Vagina (tissue), 2 donors: ENCODE measurements at regions not wholly inside any gene's neighbourhood (a gene's known extent, or its start where the extent isn't known, plus 50 kb on each side); places are given as distances from the start of the nearest gene placed in this dataset.
A peak's percentile ranks its signal among the peaks of the same experiment; 100 is the strongest.

Experiments
- DNase-seq, 2 donors: peaks; one replicate each; pipeline ENCODE4 v3.0.0-alpha.2; 2017; ENCODE audit errors: extremely low spot score in 2 of 2
- H3K27ac ChIP-seq: fragments of 200-600 bp; sonication (generic); one replicate; pipeline ENCODE4 v1.5.1; 2019
- H3K27me3 ChIP-seq: fragments of 200-600 bp; sonication (generic); one replicate; pipeline ENCODE4 v1.5.1; 2019
- H3K36me3 ChIP-seq, 2 donors: fragments of 200-600 bp; sonication (generic); one replicate each; pipeline ENCODE4 v1.5.1; 2017 to 2019
- H3K4me1 ChIP-seq: fragments of 200-600 bp; sonication (generic); one replicate; pipeline ENCODE4 v1.5.1; 2019
- H3K4me3 ChIP-seq, 2 donors: fragments of 200-600 bp; sonication (generic); 1 replicate in 1 of 2; 2 replicates in 1 of 2; pipeline ENCODE4 v1.5.1; 2016 to 2019
- H3K9me3 ChIP-seq: fragments of 200-600 bp; sonication (generic); one replicate; pipeline ENCODE4 v1.5.1; 2019
- CTCF ChIP-seq, 3 experiments: fragments of 450-650 bp in 2 of 3; fragments of 200-600 bp in 1 of 3; sonication (generic) in 1 of 3; IDR thresholded peaks; one replicate each; pipeline ENCODE4 v1.5.1; 2017 to 2019; ENCODE audit warnings: antibody characterized with exemption in 3 of 3, mild to moderate bottlenecking in 2 of 3, moderate library complexity in 2 of 3
- POLR2A ChIP-seq, 2 donors: fragments of 450-650 bp; IDR thresholded peaks; one replicate each; pipeline ENCODE4 v1.6.1; 2017; ENCODE audit warnings: antibody characterized with exemption in 2 of 2, mild to moderate bottlenecking in 2 of 2, moderate library complexity in 2 of 2
- POLR2AphosphoS5 ChIP-seq, 2 donors: sonication (generic); formaldehyde crosslinking; IDR thresholded peaks; one replicate each; pipeline ENCODE4 v1.9.0; 2017; ENCODE audit warnings: antibody characterized with exemption in 2 of 2, mild to moderate bottlenecking in 2 of 2, low read depth in 1 of 2; ENCODE audit not compliant: insufficient read depth in 1 of 2
- intact Hi-C: fragments of 100-400 bp; cut with DNase I; formaldehyde crosslinking; loops from one replicate; pipeline ENCODE4 v1.15.1; 2023

GRCh38 chr3:194998417-194998816 is 272.5 kb downstream of the XXYLT1 start:
- TF ChIP-seq POLR2A (IDR thresholded peaks at IDR 0.05) (no peak), POLR2AphosphoS5 (IDR thresholded peaks at IDR 0.05; ENCODE audit: insufficient read depth in 1 of 2, low read depth in 1 of 2) (no peak), CTCF (IDR thresholded peaks at IDR 0.05) (no peak)
- Histone ChIP-seq H3K9me3 (no peaks in the 10 kb centered on the region), H3K27me3 (no peaks in the 10 kb centered on the region), H3K4me1 (peaks cover 18% of the 10 kb centered on the region), H3K36me3 (no peaks in the 10 kb centered on the region), H3K27ac (no peak overlapping the region), H3K4me3 (no peak overlapping the region)
- intact Hi-C loops: no loop called here
- DNase-seq: peak; percentile 49 to 58

- Histone ChIP-seq H3K27me3 (no peaks in the 10 kb centered on the region), H3K36me3 (no peaks in the 10 kb centered on the region), H3K4me3 (no peak overlapping the region), H3K27ac (no peak overlapping the region), H3K9me3 (no peaks in the 10 kb centered on the region), H3K4me1 (peaks cover 22% of the 10 kb centered on the region)
- DNase-seq: peak; percentile 56 to 82
- TF ChIP-seq POLR2AphosphoS5 (IDR thresholded peaks at IDR 0.05; ENCODE audit: insufficient read depth in 1 of 2, low read depth in 1 of 2): no peak
- TF ChIP-seq CTCF (IDR thresholded peaks at IDR 0.05): no peak
- TF ChIP-seq POLR2A (IDR thresholded peaks at IDR 0.05): no peak
- intact Hi-C loops: no loop called here
Measured at GRCh38 chr3:194998948-194999347, 272.0 kb downstream of the XXYLT1 start.

- Histone ChIP-seq H3K27me3 (no peaks in the 10 kb centered on the region), H3K4me1 (peaks cover 22% of the 10 kb centered on the region), H3K4me3 (no peak overlapping the region), H3K9me3 (no peaks in the 10 kb centered on the region), H3K36me3 (no peaks in the 10 kb centered on the region), H3K27ac (no peak overlapping the region)
- intact Hi-C loops: no loop called here
- peak; percentile 49 to 62 for DNase-seq
- TF ChIP-seq CTCF (IDR thresholded peaks at IDR 0.05): no peak
- TF ChIP-seq POLR2A (IDR thresholded peaks at IDR 0.05): no peak
- no peak for TF ChIP-seq POLR2AphosphoS5 (IDR thresholded peaks at IDR 0.05; ENCODE audit: insufficient read depth in 1 of 2, low read depth in 1 of 2)
Measured at GRCh38 chr3:194999491-194999890, 271.5 kb downstream of the XXYLT1 start.

GRCh38 chr3:195001261-195001660 is 269.7 kb downstream of the XXYLT1 start:
- TF ChIP-seq POLR2A (IDR thresholded peaks at IDR 0.05) (no peak), POLR2AphosphoS5 (IDR thresholded peaks at IDR 0.05; ENCODE audit: insufficient read depth in 1 of 2, low read depth in 1 of 2) (no peak), CTCF (IDR thresholded peaks at IDR 0.05) (no peak)
- H3K27me3 ChIP-seq: no peaks in the 10 kb centered on the region
- no peaks in the 10 kb centered on the region for H3K36me3 ChIP-seq
- H3K4me1 ChIP-seq: peaks cover 22% of the 10 kb centered on the region
- DNase-seq: peak; percentile 67 to 82
- H3K4me3 ChIP-seq: no peak overlapping the region
- H3K27ac ChIP-seq: no peak overlapping the region
- intact Hi-C loops: no loop called here
- H3K9me3 ChIP-seq: no peaks in the 10 kb centered on the region

- intact Hi-C loops: no loop called here
- H3K27ac ChIP-seq: peak overlapping the region; percentile 34
- no peak for TF ChIP-seq CTCF (IDR thresholded peaks at IDR 0.05)
- no peak for TF ChIP-seq POLR2AphosphoS5 (IDR thresholded peaks at IDR 0.05; ENCODE audit: insufficient read depth in 1 of 2, low read depth in 1 of 2)
- TF ChIP-seq POLR2A (IDR thresholded peaks at IDR 0.05): no peak
- H3K9me3 ChIP-seq: no peaks in the 10 kb centered on the region
- no peak overlapping the region for H3K4me3 ChIP-seq
- peaks cover 22% of the 10 kb centered on the region for H3K4me1 ChIP-seq
- DNase-seq: peak; percentile 70 to 86
- no peaks in the 10 kb centered on the region for H3K27me3 ChIP-seq
- no peaks in the 10 kb centered on the region for H3K36me3 ChIP-seq
Measured at GRCh38 chr3:195001961-195002861, 268.7 kb downstream of the XXYLT1 start.
